ENCODE measurements at regions not wholly inside any gene's neighbourhood (a gene's known extent, or its start where the extent isn't known, plus 50 kb on each side); places are given as distances from the start of the nearest gene placed in this dataset.

GRCh38 chr16:86379505-86379846 is 130.9 kb upstream of the FOXF1 start:
- Mint-ChIP-seq H3K36me3 (no peaks in the 10 kb centered on the region), H3K9me3 (peaks cover 0 to 6% (median 3%) of the 10 kb centered on the region in 7 donors), H3K27me3 (ENCODE audit: low read depth in 3 of 3) (peaks cover 5 to 14% (median 13%) of the 10 kb centered on the region in 3 donors), H3K4me3 (no peak overlapping the region), H3K4me1 (peaks cover 4% of the 10 kb centered on the region), H3K27ac (no peak overlapping the region)
- Histone ChIP-seq H3K27me3 (ENCODE audit: control insufficient read depth in 2 of 2, insufficient read depth in 2 of 2, low read length in 2 of 2) (no peaks in the 10 kb centered on the region), H3K36me3 (replicated peaks in 1 of 2; ENCODE audit: control insufficient read depth in 1 of 2, insufficient read depth in 2 of 2, low read length in 2 of 2) (no peaks in the 10 kb centered on the region), H3K4me3 (replicated peaks in 1 of 3; ENCODE audit: low read depth in 2 of 3, low read length in 3 of 3) (no peak overlapping the region), H3K27ac (ENCODE audit: low read depth in 1 of 2, low read length in 2 of 2) (no peak overlapping the region), H3K4me2 (replicated peaks; ENCODE audit: extremely low read depth, low read length, poor library complexity, severe bottlenecking) (no peak overlapping the region), H4K20me1 (ENCODE audit: insufficient read depth, low read length) (no peaks in the 10 kb centered on the region), H3K9ac (ENCODE audit: insufficient read depth, low read length, poor library complexity, severe bottlenecking) (no peak overlapping the region), H3K4me1 (ENCODE audit: control insufficient read depth in 1 of 2, insufficient read depth in 2 of 2, low read length in 2 of 2) (peaks cover 0 to 15% of the 10 kb centered on the region in 2 donors), H2AFZ (ENCODE audit: insufficient read depth, low read depth, low read length, poor library complexity, severe bottlenecking) (no peak overlapping the region), H3K79me2 (ENCODE audit: insufficient read depth, low read length) (no peaks in the 10 kb centered on the region), H3K9me3 (replicated peaks in 1 of 2; ENCODE audit: control insufficient read depth in 1 of 2, insufficient read depth in 1 of 2, low read length in 2 of 2) (peaks cover 0 to 3% of the 10 kb centered on the region in 2 donors)
- no peak for DNase-seq
- TF ChIP-seq CTCF (IDR thresholded peaks at IDR 0.05) = no peak
- WGBS (ENCODE audit: insufficient coverage) = 31% methylated on average over 8 of the region's 9 CpGs
- intact Hi-C loops (cut with micrococcal nuclease) = no loop called here

GRCh38 chr16:86380030-86380429 is 130.3 kb upstream of the FOXF1 start:
- H3K27me3 Mint-ChIP-seq (ENCODE audit: low read depth in 3 of 3) = peaks cover 5 to 14% (median 13%) of the 10 kb centered on the region in 3 donors
- no peaks in the 10 kb centered on the region for H3K9me3 ChIP-seq (replicated peaks in 1 of 2; ENCODE audit: control insufficient read depth in 1 of 2, insufficient read depth in 1 of 2, low read length in 2 of 2)
- H3K27ac ChIP-seq (ENCODE audit: low read depth in 1 of 2, low read length in 2 of 2) = peak overlapping the region in 1 of 2 donors; percentile 3

More at GRCh38 chr16:86380030-86380429, 130.3 kb upstream of the FOXF1 start:
- H3K36me3 ChIP-seq (replicated peaks in 1 of 2; ENCODE audit: control insufficient read depth in 1 of 2, insufficient read depth in 2 of 2, low read length in 2 of 2) = no peaks in the 10 kb centered on the region
- 69% methylated on average over 8 of the region's 9 CpGs for WGBS (ENCODE audit: insufficient coverage)
- no peak overlapping the region for H2AFZ ChIP-seq (ENCODE audit: insufficient read depth, low read depth, low read length, poor library complexity, severe bottlenecking)
- no peak overlapping the region for H3K27ac Mint-ChIP-seq
- no peak for TF ChIP-seq CTCF (IDR thresholded peaks at IDR 0.05)
- intact Hi-C loops (cut with micrococcal nuclease) = no loop called here
- H3K9ac ChIP-seq (ENCODE audit: insufficient read depth, low read length, poor library complexity, severe bottlenecking) = no peak overlapping the region
- no peaks in the 10 kb centered on the region for H4K20me1 ChIP-seq (ENCODE audit: insufficient read depth, low read length)
- no peaks in the 10 kb centered on the region for H3K79me2 ChIP-seq (ENCODE audit: insufficient read depth, low read length)
- H3K4me1 Mint-ChIP-seq = peaks cover 4% of the 10 kb centered on the region
- H3K9me3 Mint-ChIP-seq = peaks cover 0 to 5% (median 0%) of the 10 kb centered on the region in 7 donors
- no peak overlapping the region for H3K4me2 ChIP-seq (replicated peaks; ENCODE audit: extremely low read depth, low read length, poor library complexity, severe bottlenecking)
- H3K27me3 ChIP-seq (ENCODE audit: control insufficient read depth in 2 of 2, insufficient read depth in 2 of 2, low read length in 2 of 2) = no peaks in the 10 kb centered on the region
- no peak overlapping the region for H3K4me3 Mint-ChIP-seq
- DNase-seq = peak in 2 of 3 donors; percentile 12 to 65
- H3K36me3 Mint-ChIP-seq = no peaks in the 10 kb centered on the region
- H3K4me3 ChIP-seq (replicated peaks in 1 of 3; ENCODE audit: low read depth in 2 of 3, low read length in 3 of 3) = no peak overlapping the region
- H3K4me1 ChIP-seq (ENCODE audit: control insufficient read depth in 1 of 2, insufficient read depth in 2 of 2, low read length in 2 of 2) = peaks cover 0 to 15% of the 10 kb centered on the region in 2 donors
